Breast epithelium (tissue), 3 donors: ENCODE measurements at regions not wholly inside any gene's neighbourhood (a gene's known extent, or its start where the extent isn't known, plus 50 kb on each side); places are given as distances from the start of the nearest gene placed in this dataset.

Source experiments
- POLR2A ChIP-seq: fragments of 450-650 bp; IDR thresholded peaks from one replicate; pipeline ENCODE4 v1.6.1; 2016; ENCODE audit warnings: antibody characterized with exemption, mild to moderate bottlenecking, moderate library complexity
- TF ChIP-seq, protein P1 (sequence below), 3 donors: fragments of 450-650 bp; IDR thresholded peaks; one replicate each; pipeline ENCODE4 v1.5.1; 2016 to 2017; ENCODE audit warnings: antibody characterized with exemption in 3 of 3, mild to moderate bottlenecking in 3 of 3, moderate library complexity in 3 of 3

DNA sequence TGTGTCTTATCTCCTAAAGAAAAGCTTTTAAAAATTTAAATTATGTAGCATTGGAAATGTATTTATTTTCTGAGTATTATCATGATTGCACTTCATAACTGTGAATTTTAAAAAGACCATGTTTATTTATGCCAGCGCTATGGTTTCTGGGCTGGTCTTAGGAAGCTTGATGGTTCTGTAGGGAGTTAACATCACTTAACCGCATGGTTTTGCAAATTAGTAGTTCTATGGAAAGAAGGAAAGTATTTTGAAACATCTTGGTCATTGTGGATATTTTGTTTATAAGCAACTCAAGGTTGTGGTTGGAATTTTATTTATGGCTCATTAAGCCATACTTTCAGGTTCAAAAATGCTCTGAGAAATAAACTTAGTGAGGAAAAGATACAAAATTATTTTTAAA is 549.4 kb downstream of the STK39 start:
- TF ChIP-seq, protein P1, sequence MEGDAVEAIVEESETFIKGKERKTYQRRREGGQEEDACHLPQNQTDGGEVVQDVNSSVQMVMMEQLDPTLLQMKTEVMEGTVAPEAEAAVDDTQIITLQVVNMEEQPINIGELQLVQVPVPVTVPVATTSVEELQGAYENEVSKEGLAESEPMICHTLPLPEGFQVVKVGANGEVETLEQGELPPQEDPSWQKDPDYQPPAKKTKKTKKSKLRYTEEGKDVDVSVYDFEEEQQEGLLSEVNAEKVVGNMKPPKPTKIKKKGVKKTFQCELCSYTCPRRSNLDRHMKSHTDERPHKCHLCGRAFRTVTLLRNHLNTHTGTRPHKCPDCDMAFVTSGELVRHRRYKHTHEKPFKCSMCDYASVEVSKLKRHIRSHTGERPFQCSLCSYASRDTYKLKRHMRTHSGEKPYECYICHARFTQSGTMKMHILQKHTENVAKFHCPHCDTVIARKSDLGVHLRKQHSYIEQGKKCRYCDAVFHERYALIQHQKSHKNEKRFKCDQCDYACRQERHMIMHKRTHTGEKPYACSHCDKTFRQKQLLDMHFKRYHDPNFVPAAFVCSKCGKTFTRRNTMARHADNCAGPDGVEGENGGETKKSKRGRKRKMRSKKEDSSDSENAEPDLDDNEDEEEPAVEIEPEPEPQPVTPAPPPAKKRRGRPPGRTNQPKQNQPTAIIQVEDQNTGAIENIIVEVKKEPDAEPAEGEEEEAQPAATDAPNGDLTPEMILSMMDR (IDR thresholded peaks at IDR 0.05), result no peak
- TF ChIP-seq POLR2A, result no peak
